ENCODE measurements at regions not wholly inside any gene's neighbourhood (a gene's known extent, or its start where the extent isn't known, plus 50 kb on each side); places are given as distances from the start of the nearest gene placed in this dataset.

DNA sequence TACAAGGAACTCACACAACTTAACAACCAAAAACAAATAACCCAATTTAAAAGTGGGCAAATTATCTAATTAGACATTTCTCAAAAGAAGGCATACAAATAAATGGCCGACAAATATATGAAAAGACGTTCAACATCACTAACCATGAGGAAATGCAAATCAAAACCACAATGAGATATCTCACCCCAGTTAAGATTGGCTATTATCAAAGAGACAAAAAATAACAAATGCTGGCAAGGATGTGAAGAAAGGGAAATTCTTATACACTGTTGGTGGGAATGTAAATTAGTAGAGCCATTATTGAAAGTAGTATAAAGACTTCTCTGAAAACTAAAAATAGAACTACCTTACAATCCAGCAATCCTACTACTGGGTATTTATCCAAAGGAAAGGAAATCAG, 96.7 kb upstream of the SIRPG start:
- Histone ChIP-seq H3K4me2 (ENCODE audit: low read depth, low read length) (no peak overlapping the region), H2AFZ (replicated peaks; ENCODE audit: low read length, poor library complexity) (no peak overlapping the region), H4K91ac (ENCODE audit: insufficient read depth, low read depth, low read length) (no peak overlapping the region), H3K9ac (ENCODE audit: low read depth, low read length) (no peak overlapping the region), H3K79me1 (ENCODE audit: low read depth in 1 of 2, low read length in 2 of 2) (no peaks in the 10 kb centered on the region), H4K20me1 (ENCODE audit: insufficient read depth, low read length) (no peaks in the 10 kb centered on the region), H3K4me3 (ENCODE audit: insufficient read depth, low read depth, low read length) (no peak overlapping the region), H4K5ac (ENCODE audit: low read depth, low read length) (no peak overlapping the region), H2BK20ac (ENCODE audit: low read depth, low read length) (no peak overlapping the region), H3K56ac (ENCODE audit: extremely low read depth, insufficient read depth, low read length) (no peak overlapping the region), H3K4me1 (ENCODE audit: control insufficient read depth, insufficient read depth, low read length) (no peaks in the 10 kb centered on the region), H2AK9ac (replicated peaks; ENCODE audit: low read depth, low read length, poor library complexity) (no peak overlapping the region), H2BK15ac (ENCODE audit: low read depth, low read length) (no peak overlapping the region), H3K27me3 (ENCODE audit: control insufficient read depth, insufficient read depth, low read length) (peaks cover 4% of the 10 kb centered on the region), H2BK5ac (ENCODE audit: low read depth, low read length, poor library complexity, severe bottlenecking) (no peak overlapping the region), H3K27ac (ENCODE audit: insufficient read depth, low read length) (no peak overlapping the region), H3K4ac (ENCODE audit: low read depth, low read length) (no peak overlapping the region), H3K23ac (ENCODE audit: low read depth, low read length) (no peak overlapping the region), H4K8ac (ENCODE audit: low read depth in 2 of 2, low read length in 2 of 2) (no peak overlapping the region), H3K9me1 (ENCODE audit: insufficient read depth, low read length) (no peaks in the 10 kb centered on the region), H3K36me3 (ENCODE audit: control insufficient read depth, insufficient read depth, low read length) (no peaks in the 10 kb centered on the region), H2AK5ac (ENCODE audit: low read depth, low read length) (no peak overlapping the region), H3K9me3 (ENCODE audit: control insufficient read depth, insufficient read depth, low read length) (no peaks in the 10 kb centered on the region), H2BK120ac (ENCODE audit: low read depth, low read length) (no peak overlapping the region), H3K14ac (replicated peaks; ENCODE audit: low read depth, low read length) (no peak overlapping the region), H3K18ac (ENCODE audit: low read depth, low read length) (no peak overlapping the region)
- ChIA-PET CTCF (no interaction called here), POLR2A (ENCODE audit: unreplicated experiment) (interaction anchor here (0.5 kb wide), 1 partner anchor 23 kb away, joined by 3 read pairs; no protein-coding TSS in a partner anchor)
- WGBS, 2 experiments (ENCODE audit: extremely low coverage in 2 of 2, insufficient read length in 1 of 2) = no CpG with 5 or more reads among the region's 2 CpGs
- in situ Hi-C loops (cut with MboI; ENCODE audit: low sequenced_read_pairs) = loop anchor here (25.0 kb wide), 1 partner anchor 708 kb away; the partner anchor contains the start of gene SNRPB
- DNase-seq (no peak), ATAC-seq (ENCODE audit: low read depth) (no peak)
- TF ChIP-seq, protein P1, sequence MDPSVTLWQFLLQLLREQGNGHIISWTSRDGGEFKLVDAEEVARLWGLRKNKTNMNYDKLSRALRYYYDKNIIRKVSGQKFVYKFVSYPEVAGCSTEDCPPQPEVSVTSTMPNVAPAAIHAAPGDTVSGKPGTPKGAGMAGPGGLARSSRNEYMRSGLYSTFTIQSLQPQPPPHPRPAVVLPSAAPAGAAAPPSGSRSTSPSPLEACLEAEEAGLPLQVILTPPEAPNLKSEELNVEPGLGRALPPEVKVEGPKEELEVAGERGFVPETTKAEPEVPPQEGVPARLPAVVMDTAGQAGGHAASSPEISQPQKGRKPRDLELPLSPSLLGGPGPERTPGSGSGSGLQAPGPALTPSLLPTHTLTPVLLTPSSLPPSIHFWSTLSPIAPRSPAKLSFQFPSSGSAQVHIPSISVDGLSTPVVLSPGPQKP (IDR thresholded peaks at IDR 0.05; ENCODE audit: borderline replicate concordance, low read depth, low read length) = no peak
- TF ChIP-seq MAFK (IDR thresholded peaks at IDR 0.05; ENCODE audit: low read depth, low read length) (no peak), RFX5 (IDR thresholded peaks at IDR 0.05; ENCODE audit: low read depth, low read length) (no peak), POLR2A (IDR thresholded peaks at IDR 0.05; ENCODE audit: low read depth, low read length) (no peak), SMC3 (IDR thresholded peaks at IDR 0.05; ENCODE audit: low read depth, low read length) (no peak), NFE2L2 (IDR thresholded peaks at IDR 0.05; ENCODE audit: low read depth, low read length) (no peak), RCOR1 (IDR thresholded peaks at IDR 0.05; ENCODE audit: insufficient replicate concordance, low read length) (no peak), CEBPB (IDR thresholded peaks at IDR 0.05; ENCODE audit: low read depth, low read length) (no peak), USF2 (IDR thresholded peaks at IDR 0.05; ENCODE audit: low read depth, low read length) (no peak), MAZ (IDR thresholded peaks at IDR 0.05; ENCODE audit: borderline replicate concordance, low read depth, low read length) (no peak), FOS (IDR thresholded peaks at IDR 0.05; ENCODE audit: low read depth, low read length) (no peak), RAD21 (IDR thresholded peaks at IDR 0.05; ENCODE audit: low read length) (no peak), BHLHE40 (IDR thresholded peaks at IDR 0.05; ENCODE audit: low read depth, low read length) (no peak), CHD1 (IDR thresholded peaks at IDR 0.05; ENCODE audit: low read depth, low read length) (no peak), MXI1 (IDR thresholded peaks at IDR 0.05; ENCODE audit: borderline replicate concordance, low read depth, low read length) (no peak), CTCF (conservative IDR thresholded peaks at IDR 0.05; ENCODE audit: low read depth, low read length) (no peak)
- no TSS peak for BruUV-seq (replicated peaks)
- intact Hi-C loops (cut with micrococcal nuclease) = no loop called here
- dilution Hi-C loops (cut with HindIII; ENCODE audit: low sequenced_read_pairs, unreplicated experiment) = no loop called here

All from IMR-90 (cell line).